GM18907 (cell line): ENCODE measurements at regions not wholly inside any gene's neighbourhood (a gene's known extent, or its start where the extent isn't known, plus 50 kb on each side); places are given as distances from the start of the nearest gene placed in this dataset.
"Not testable (repeated sequence)": the region's sequence is repeated elsewhere in the genome, so short reads cannot be mapped to it uniquely, and the experiment has no call there.

Experiments used
- ATAC-seq: cut with Tn5 transposase; IDR thresholded peaks from one replicate; pipeline ENCODE4 v1.9.1; 2021; ENCODE audit warnings: mild to moderate bottlenecking, moderate library complexity; ENCODE audit not compliant: unreplicated experiment

DNA sequence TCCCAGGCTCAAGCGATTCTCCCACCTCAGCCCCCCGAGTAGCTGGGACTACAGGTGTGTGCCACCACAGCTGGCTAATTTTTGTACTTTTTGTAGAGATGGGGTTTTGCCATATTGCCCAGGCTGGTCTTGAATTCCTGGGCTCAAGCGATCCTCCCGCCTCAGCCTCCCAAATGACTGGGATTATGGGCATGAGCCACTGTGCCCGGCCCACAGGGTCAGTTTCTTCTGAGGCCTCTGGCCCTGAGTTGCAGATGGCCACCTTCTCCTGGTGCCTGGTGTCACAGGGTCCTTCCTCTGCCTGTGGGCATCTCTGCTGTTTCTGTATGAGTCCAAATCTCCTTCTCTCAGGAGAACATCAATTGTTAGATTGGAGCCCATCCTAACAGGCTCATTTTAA is 121.4 kb upstream of the TNRC6C start:
- ATAC-seq, result not testable (repeated sequence)

DNA sequence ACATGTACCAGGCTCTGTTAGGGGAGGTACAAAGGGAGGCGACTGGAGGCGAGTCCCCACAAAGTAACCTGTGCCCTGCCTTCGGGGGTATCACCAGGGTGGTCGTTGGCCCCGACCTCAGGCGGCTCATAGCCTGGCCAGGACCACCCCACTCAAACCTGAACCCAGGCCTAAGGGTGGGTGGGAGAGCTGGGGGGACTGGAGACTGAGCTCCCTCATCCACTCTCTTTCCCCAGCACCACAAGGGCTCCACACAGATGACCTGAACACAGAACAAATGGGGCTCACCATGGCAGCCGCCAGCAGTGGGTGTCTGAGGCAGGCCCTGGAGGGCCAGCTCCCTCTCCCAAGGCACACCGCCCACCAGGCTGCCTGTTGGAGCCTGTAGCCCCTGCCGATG is 120.6 kb upstream of the TNRC6C start:
- ATAC-seq, result no peak

DNA sequence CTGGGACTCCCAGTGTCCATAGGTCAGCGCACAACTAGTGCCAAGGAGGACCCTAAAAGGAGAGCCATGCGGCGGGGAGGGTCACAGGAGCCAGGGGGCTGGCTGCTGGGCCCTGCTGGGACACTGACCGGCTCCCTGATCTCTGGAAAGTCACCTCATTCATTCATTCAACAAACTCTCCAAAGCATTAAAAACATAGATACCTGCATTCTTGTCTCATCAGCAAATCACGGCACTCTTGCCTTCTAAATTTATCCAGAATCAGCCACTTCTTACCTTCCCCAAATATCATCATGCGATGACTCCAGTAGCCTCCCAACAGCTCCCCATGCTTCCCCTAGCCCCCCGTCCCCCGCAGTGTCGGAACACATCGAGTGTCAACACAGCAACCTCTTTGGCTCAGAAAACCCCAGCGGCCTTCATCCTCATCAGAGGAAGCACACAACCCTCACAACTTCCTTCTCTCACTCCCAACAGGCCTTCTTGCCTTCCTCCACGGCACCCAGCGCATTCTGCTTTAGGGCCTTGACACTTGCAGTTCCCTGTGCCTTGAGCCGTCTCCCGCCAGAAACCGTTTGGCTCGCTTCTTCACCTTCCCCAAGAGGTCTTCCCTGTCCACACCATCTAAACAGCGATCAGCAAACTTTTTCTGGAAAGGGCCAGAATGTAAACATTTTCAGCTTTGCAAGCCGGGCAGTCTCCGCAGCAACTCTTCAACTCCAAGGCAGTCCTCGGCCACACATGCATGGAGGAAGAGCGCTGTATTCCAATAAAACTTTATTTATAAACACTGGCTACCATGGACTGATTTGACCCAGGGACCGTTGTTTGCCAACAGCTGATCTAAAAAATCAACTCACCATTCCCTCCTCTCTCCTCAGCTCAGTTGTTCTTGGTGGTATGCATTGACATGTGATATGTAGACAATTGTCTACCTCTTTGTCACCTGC is 119.5 kb upstream of the TNRC6C start:
- no peak for ATAC-seq

DNA sequence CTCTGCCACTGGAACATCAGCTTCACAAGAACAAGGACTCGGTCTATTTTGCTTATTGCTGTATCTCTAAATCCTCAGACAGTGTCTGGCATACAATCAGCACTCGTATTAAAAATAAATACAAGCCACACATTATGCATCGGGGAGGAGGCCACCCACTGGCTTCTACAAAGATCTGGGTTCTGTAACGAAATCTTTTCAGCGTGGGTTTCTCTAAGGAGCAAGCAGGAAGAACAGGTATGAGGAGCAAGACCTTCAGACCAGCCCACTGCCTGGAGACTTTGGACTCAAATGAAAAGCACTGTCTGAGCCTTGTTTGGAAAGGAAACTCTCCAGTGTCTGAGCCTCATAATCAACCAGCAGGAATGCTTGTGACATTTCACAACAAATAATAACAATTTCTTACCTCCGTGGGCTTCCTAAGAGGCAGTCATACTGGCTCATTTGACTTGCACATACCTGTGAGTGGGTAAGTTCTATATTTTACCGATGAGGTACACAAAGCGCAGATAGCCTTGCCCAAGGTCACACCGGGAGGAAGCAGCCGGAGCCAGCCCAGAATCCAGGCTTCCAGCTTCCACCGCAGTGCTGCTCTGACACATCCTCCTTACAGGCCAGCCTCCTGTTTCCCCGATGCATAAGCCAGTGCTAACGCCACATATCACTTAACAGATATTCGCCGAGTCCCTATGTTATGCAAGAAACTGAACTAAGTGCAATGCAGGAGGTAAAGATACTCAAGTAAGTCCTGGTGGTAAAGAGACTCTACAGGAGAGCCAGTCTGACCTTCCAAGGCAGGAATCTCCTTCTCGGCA is 118.6 kb upstream of the TNRC6C start:
- ATAC-seq, result no peak

DNA sequence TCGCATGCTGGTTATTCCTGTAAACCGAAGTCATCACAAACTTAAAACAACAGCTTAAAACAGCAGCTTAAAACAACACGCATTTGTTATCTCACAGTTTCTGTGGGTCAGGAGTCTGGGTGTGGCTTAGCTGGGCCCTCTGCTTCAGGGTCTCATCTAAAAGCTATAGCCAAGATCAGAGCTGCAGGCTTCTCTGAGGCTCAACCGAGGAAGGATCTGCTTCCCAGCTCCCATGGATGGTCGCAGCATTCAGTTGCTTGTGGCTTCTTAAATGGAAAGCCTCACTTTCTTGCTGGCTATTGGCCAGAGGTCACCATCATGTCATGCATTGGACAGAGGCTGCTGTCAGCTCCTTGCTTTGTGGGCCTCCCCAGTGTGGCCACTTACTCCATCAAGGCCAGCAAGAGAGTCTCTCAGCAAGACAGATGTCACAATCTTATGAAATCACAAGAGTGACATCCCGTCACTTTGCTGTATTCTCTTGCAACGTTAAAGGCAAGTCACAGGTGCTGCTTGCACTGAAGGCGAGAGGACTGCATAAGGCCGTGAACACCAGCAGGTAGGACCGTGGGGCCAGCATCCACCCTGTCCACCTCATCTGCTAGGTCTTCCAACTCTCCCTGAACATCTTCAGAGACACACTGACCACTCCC is 117.9 kb upstream of the TNRC6C start:
- ATAC-seq, result no peak

DNA sequence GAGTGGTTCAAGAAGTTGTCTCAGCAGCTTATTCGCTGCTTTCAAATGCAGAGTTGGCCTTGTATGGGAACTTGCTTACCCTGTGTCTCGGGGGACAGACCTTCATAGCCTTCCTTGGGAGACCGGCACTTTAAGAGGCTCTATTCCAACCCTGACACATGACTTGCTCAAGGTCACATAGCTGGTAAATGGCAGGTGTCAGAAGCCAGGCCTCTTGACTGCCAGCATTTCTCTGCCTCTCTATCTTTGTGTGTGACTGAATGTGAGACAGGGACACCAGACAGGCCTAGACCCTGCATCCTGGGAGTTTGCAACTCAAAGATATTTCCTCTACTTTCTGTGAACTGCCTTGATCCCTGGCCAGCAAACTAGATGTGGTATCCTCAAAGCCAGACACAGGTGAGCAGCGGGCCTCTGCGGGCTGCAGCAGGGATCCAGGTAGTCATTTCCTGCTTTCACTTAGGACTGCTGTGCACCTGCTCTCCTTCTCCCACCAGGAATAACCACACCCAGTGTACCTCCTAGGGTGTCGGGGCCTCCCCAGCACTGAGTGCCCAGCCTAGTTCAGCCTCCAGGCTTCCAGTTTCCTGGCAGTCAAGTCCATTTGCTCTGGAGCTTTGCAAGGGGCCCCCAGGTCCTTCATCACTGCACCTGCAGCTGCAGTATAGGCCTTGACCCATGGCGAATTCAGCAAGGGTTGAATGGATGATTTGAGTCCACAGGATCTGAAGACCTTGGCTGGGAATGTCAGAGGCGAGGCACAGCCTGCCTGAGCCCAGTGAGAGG is 116.6 kb upstream of the TNRC6C start:
- no peak for ATAC-seq

DNA sequence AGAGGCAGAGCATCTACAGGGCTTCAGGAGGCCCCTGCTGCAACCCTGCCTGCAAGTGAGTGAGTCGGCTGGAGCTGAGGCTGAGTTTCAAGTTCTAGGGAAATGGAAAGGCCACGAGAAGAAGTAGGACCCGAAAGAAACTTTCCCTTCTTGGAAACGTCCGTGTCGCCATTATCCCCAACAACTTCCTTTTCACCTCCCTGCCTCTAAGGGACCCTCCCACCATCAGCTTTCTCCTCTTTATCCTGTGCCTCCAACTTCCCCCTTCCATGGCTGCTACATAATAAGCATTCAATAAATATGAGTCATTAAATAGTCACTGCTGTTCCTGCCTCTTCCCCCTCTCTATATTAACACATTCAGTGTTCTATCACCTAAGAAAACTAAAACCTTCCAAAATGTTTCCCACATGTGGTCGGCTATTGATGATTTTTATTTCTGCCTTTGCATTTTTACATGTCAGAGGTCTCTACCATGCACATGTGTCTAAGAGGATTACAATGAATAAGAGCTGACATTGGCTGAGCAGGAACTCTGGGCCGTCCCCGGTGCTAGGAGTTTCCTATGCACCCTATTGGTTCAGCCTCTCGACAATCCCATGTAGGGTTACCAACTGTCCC is 115.9 kb upstream of the TNRC6C start:
- ATAC-seq, result no peak

DNA sequence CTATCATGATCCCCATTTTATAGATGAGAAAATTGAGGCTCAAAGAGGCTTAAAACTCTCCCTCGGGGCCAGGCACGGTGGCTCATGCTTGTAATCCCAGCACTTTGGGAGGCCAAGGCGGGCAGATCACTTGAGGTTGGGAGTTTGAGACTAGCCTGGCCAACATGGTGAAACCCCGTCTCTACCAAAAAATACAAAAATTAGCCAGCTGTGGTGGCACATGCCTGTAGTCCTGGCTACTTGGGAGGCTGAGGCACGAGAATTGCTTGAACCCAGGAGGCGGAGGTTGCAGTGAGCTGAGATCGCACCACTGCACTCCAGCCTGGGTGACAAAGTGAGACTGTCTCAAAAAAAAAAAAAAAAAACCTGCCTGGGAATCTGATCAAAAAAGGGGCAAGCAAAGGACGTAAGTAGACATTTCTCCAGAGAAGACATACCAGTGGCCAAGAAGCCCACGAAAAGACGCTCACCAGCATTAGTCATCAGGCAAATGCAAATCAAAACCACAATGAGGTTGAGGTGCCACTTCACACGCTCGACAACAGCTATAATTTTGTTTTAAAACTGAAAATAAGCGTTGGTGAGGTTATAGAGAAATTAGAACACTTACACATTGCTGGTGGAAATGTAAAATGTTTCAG is 115.1 kb upstream of the TNRC6C start:
- peak; percentile 67 for ATAC-seq

DNA sequence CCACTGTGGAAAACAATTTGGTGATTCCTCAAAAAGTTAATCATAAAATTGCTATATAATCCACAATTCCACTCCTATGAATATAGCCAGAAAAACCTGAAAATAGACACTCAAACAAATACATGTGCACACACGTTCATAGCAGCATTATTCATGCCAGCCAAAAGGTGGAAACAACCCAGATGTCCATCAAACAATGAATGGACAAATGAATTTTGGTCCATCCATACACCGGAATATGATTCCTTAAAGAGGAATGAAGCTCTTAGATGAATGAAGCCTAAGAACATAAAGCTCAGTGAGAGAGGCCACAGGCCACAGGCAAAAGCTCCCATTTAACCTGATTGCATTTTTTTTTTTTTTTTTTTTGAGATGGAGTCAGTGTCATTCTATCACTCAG is 114.6 kb upstream of the TNRC6C start:
- no peak for ATAC-seq

DNA sequence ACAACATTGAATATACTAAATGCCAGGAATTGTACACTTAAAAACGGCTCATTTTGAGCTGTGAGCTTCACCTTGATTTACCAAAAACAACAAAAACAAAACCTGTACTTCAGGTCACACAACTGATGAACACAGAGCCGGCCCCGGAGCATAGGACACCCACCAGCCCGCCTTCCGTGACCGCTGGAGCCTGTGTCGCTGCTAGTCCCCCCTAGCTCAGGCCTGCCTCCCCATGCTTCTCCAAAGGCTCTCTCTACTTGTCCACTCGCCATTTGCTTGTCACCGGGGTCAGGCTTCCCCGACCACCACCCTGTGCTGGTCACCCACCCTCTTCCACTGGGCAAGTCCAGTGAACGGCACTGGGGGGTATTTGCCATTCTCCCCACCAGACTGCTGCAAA is 113.8 kb upstream of the TNRC6C start:
- ATAC-seq, result no peak

DNA sequence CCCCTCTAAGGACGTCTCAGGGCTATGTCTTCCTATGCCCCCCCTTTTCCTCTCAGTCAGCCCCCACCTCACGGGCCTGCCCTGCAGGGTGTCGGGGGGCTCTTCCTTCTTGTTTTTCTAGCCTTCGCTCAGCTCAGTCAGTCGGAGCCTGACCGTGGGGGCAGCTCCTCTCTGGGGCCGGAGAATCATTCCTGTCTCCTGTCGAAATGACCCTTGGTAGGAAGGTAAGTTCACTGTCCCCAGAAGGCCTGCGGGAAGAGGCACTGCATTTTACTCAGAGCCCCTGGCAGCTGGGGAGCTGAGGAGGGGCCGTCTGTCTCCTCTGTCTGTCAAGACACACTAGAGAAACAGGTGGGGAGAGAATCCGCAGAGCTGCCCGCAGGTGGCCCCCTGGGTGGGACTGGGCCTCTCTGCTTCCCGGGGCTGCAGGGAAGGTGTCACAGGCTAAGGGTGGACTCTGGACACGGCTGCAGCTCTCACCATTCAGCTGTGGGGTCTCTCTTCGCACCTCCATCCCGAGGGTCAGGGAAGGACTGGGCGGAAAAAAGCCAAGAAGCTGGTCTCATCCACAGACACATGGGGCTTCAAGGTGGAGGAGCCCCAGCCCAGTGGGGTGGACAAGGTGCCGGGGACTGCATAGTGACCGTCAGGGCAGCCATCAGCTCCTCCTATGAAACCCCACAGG is 112.8 kb upstream of the TNRC6C start:
- ATAC-seq, result no peak

DNA sequence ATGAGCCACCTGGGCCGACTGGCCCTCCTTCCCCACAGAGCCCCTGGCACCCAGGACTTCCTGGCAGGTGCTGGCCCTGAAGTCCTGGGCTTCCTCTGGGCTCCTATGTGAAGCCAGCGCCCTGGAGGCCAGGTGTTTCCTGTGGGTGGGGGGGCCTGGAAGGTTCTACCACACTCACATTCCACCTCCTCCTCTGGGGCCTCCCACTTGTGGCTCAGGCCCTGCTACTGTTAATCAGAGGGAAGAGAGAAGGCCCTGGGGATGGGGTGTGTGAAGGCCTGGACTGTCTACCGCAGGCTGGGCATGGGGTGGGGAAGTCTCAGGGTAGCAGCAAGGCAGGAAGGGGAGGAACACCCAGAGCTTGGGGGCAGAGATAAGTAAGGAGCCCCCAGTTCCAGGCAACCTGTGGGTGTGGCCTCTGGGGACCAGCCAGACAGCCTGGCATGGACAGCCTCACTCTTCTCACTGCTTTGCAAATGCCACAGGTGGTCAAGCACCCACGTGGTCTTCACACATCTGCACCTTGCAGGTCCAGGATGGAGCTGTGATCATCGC is 111.9 kb upstream of the TNRC6C start:
- ATAC-seq, result no peak

DNA sequence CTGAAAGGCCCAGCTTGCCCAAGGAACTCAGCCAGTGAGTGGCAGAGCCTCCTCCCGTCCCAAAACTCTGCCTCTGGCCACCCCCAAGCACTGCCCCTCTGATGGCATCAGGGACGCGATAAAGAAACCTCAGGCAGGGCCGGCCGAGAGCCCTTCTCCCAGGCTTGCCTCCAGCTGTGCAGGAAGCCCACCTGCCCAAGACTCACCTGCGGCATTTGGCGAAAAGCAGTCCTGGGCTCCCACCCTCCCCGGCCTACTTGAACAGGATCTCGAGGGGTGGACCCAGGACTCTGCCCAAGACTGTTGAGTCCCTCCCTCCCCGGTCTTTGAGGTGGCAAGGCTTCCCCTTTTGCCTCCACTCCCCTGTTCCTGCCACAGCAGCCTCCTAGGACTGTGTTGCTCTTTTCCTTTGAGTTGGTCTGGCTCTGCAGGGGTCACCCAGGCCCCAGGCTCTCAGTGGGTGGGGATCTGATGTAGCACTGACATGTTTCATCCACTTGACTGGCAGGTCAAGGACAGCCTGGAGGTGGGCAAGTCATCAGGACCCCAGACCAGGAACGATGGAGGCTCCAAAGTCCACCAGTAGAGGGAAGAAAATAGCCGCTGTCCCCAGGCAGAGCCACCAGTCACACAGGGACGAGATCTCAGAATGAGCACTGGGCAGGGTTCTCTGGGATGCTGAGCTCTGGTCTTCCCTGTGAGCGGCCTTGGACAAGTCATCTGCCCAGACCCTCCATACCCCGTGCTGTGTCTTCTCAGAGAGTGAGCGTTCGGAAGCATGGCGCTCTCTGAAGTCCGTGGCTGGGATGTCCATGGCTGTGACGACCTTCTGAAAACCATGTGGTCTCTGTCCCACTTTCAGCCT is 111.0 kb upstream of the TNRC6C start:
- no peak for ATAC-seq

DNA sequence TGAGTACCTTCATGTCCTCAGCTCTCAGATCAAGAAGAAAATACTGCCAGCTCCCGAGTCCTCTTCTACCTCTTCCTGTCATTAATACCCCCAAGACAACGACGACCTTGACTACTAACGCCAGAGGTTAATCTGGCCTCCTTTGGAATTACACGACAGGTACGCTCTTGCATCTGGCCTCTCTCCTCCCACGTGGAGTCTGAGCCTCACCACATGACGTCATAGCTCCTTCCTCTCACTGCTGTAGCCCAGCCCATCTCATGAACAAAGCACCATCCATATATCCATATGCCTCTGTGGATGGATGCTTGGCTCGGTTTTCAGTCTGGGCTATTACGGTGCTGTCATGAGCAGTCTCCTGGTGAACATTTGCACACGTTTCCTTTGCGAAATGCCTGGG is 110.2 kb upstream of the TNRC6C start:
- no peak for ATAC-seq

DNA sequence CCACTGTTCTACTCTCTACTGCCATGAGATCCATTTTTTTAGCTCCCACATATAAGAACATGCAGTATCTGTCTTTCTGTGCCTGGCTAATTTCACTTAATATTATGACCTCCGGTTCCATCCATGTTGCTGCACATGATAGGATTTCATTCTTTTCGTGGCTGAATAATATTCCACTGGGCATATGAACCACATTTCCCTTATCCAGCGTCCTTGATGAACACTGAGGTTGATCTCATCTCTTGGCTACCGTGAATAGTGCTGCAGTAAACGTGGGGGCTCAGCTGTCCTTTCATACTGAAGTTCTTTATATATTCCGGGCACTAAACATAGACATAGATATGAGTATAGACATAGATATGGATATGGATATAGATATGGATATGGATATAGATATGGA is 109.3 kb upstream of the TNRC6C start:
- ATAC-seq, result no peak

DNA sequence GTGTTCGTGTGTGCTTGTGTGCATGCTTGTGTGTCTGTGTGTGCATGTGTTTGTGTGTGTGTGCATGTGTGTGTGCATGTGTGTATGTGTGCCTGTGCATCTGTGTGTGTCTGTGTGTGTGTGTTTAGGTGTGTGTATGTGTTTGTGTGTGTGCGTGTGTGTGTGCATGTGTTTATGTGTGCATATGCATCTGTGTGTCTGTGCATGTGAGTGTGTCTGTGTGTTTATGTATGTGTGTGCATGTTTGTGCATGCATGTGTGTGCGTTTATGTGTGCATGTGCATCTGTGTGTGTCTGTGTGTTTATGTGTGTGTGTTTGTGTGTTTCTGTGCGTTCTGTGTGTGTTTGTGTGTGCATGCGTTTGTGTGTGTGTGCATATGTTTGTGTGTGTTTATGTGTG is 106.6 kb upstream of the TNRC6C start:
- no peak for ATAC-seq

DNA sequence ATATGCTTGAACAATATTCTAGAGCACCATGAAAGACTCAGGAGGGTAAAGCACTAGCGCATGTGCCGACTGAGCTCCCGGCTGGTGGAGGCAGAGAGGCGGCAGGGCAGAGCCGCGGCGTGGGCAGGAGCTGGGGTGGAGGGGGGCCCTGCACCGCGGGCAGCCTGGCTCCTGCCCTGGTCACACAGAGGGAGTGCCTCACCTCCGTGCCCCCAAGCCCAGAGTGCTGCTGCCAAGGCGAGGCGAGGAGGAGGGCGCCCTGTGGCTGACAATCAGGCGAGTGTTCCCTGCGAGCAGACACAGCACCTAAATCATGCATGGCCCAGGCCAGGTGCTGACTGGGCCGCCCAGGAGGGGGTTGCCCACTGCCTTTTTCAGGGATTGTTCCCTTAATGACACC is 105.8 kb upstream of the TNRC6C start:
- no peak for ATAC-seq
